ENCODE measurements at regions not wholly inside any gene's neighbourhood (a gene's known extent, or its start where the extent isn't known, plus 50 kb on each side); places are given as distances from the start of the nearest gene placed in this dataset.

GRCh38 chr11:116647305-116648080, 125.3 kb downstream of the BUD13 start:
- in situ Hi-C loops (cut with HindIII; ENCODE audit: low pct_unique_long_range_greater_than_20kb, low sequenced_read_pairs), result no loop called here

DNA sequence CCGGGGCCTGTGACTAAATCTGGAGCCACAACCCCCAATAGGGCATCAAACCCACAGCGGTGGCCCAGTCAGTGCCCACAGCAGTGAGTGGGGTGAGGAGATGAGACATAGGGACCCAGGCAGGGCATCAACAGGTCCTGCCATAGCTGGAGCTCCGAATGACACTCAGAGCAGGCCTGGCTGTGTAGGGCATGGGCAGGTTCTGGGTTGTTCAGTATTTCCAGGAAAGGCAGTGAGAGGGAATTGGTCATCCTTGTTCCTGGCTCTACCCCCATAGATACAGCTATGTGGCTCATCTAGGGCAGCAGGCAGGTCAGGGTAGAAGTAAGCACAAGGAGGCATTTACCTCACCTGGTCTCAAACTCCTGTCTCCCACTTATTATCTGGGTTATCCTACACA, 126.6 kb downstream of the BUD13 start:
- in situ Hi-C loops (cut with HindIII; ENCODE audit: low pct_unique_long_range_greater_than_20kb, low sequenced_read_pairs), result no loop called here
- no peak for DNase-seq (ENCODE audit: low read depth)

More at GRCh38 chr11:116647305-116648080, 125.3 kb downstream of the BUD13 start:
- no peak for DNase-seq (ENCODE audit: low read depth)

DNA sequence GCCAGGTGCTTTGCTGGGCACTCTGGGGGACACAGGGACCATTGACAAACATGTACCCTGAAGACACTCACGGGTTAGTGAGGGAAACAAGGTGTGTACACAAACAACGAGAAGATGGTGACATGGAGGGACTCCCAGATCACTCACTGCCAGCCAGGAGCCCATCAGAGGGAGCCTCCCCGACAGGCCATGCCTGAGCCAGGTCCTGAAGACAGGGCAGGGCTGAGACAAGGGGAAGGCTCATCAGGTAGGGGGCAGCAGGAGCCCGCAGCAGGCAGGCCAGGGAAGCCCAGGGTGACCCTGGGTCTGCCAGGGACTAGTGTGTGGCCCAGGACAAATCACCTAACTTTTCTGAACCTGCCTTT, 127.9 kb downstream of the BUD13 start:
- no peak for DNase-seq (ENCODE audit: low read depth)
- in situ Hi-C loops (cut with HindIII; ENCODE audit: low pct_unique_long_range_greater_than_20kb, low sequenced_read_pairs), result no loop called here

- in situ Hi-C loops (cut with HindIII; ENCODE audit: low pct_unique_long_range_greater_than_20kb, low sequenced_read_pairs), result no loop called here
- DNase-seq (ENCODE audit: low read depth), result no peak
Measured at GRCh38 chr11:116644201-116644940, 128.4 kb downstream of the BUD13 start.

DNA sequence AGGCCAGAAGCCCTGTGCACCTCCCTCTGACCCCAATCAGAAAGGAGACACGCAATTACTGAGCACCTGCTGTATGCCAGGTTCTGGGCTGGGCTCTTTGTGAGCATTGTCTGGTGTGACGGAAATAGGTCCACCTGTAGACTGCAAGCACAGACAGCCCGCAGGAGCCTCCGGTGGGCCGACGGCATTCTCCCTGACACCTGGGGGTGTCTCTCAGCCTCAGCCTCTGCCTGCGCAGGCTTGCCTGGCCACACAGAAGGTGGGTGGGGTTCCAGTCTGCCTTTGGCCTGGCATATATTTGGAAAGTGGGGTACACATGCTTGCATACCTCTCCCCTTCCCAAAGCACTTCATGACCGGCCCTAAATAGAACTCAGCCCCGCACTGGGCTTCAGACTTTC, 129.3 kb downstream of the BUD13 start:
- DNase-seq (ENCODE audit: low read depth), result no peak
- in situ Hi-C loops (cut with HindIII; ENCODE audit: low pct_unique_long_range_greater_than_20kb, low sequenced_read_pairs), result no loop called here

DNA sequence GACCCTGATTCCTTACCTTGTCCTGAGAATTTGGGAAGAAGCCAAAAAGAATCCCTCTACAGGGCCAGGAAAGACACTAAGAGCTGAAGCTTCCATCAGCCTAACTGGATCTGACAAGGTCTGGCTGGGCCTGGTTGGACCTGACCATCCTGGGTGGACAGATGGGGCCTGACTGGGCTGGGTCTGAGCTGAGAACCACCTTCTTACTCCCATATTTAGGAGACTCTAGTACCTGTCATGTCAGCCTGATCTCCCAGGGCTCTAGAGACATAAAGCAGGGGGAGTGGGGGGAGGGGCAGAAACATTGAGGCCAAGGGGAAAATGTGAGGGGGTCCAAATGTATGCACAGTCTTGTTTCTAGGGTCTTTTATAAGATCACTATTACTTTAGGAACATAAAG, 129.9 kb downstream of the BUD13 start:
- DNase-seq (ENCODE audit: low read depth), result no peak
- in situ Hi-C loops (cut with HindIII; ENCODE audit: low pct_unique_long_range_greater_than_20kb, low sequenced_read_pairs), result no loop called here

DNA sequence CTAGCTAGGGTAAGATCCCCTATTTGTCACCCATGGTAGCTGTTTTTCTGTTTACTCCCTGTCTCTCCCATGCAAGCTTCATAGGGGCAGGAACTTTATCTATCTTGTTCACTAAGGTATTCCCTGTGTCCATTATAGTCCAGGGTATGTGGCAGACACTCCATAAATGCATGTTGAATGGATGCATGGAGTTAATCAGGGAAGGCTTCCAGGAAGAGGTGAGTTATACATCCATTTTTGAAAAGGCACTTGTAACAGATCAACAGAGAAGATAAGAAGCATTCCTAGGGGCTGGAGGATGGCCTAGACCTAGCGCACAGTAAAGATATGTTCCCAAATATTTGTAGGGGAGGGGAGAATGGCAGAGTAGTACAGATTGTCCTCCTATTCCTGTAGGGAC, 130.3 kb downstream of the BUD13 start:
- in situ Hi-C loops (cut with HindIII; ENCODE audit: low pct_unique_long_range_greater_than_20kb, low sequenced_read_pairs), result no loop called here
- DNase-seq (ENCODE audit: low read depth), result no peak

- in situ Hi-C loops (cut with HindIII; ENCODE audit: low pct_unique_long_range_greater_than_20kb, low sequenced_read_pairs), result no loop called here
Measured at GRCh38 chr11:116641561-116642045, 131.2 kb downstream of the BUD13 start.

DNA sequence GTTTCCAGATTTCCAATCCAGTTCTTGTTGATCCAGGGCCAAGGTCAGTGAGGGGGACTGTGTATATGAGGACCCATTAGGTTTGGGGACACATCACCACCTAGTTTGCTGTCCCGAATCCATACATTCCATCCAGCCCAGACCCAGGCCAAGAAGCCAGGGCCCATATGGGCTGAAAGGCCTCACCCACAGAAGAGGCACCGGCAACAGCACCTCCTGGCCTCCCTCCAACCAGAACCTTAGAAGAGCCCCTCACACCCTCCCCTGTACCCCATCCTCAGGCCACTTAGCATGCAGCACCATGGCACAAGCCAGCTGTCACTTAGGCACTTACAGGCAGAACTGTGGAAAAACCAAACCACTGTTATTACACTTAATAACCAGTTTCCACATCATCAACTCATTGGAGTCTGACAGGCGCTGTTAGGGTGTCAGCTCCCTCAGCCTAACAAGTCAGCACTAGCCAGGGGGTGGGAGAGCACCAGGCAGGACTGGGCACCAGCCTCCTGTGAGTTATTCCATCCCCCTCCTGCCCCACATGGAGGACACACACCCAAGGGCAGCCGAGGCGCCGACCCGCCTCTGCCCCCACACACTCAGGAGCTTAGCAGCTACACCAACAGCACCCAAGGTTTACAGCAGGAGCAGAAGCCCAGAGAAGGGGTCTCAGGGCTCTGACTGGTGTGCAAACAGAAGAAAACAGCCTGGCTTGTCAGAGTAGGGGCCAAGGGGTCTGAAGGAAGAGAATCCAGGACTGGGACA, 132.0 kb downstream of the BUD13 start:
- in situ Hi-C loops (cut with HindIII; ENCODE audit: low pct_unique_long_range_greater_than_20kb, low sequenced_read_pairs), result no loop called here
- DNase-seq (ENCODE audit: low read depth), result no peak

More at GRCh38 chr11:116641561-116642045, 131.2 kb downstream of the BUD13 start:
- DNase-seq (ENCODE audit: low read depth), result peak; percentile 1

- no peak for DNase-seq (ENCODE audit: low read depth)
- in situ Hi-C loops (cut with HindIII; ENCODE audit: low pct_unique_long_range_greater_than_20kb, low sequenced_read_pairs), result no loop called here
Measured at GRCh38 chr11:116638463-116638862, 134.3 kb downstream of the BUD13 start.

DNA sequence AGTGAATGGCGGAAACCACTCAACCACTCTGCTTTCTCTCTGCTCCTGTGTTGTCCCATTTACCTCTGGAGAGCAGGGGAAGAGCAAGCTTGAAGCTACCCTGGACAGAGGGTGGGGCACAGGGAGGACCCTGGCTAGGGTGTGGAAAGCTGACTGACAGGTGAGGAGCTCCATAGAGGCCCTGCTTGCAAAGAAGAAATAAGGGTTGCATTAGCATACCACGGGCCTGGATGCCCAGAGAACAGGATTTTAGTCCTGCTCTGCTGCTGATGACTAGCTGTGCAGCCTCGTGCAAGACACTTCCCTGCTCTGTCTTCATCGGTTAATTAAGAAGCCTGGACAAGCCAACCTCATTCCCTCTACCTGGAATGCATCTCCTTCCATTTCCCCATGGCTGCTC, 135.0 kb downstream of the BUD13 start:
- DNase-seq (ENCODE audit: low read depth), result no peak
- in situ Hi-C loops (cut with HindIII; ENCODE audit: low pct_unique_long_range_greater_than_20kb, low sequenced_read_pairs), result no loop called here

DNA sequence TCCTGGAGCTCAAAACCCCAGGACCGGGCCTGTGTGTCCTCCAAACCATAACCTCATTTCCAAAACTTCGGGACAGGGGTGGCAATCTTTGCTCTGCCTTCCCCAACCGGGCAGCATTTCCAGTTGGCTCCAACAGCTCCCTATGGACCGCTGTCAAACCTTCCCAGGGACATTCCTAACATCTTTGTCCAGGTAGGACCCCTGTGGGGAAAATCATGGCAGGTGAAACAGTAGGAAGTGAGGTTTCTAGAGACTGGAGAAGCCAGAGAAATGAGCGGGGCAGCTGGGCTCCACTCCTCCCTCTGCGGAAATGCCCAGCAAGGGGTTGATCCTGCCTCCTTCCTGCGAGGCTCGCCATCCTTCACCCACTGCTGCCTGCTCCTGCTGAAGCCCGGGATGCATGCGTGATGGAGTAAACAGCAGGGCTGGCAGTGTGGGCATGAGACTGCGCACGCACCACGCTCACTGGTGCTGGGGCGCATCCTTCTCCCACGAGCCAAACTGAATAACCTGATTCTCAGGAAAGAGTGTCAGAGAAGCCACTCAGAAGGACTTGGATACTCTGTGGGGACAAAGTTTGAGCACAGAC, 136.4 kb downstream of the BUD13 start:
- in situ Hi-C loops (cut with HindIII; ENCODE audit: low pct_unique_long_range_greater_than_20kb, low sequenced_read_pairs), result no loop called here
- no peak for DNase-seq (ENCODE audit: low read depth)

- DNase-seq (ENCODE audit: low read depth), result no peak
- in situ Hi-C loops (cut with HindIII; ENCODE audit: low pct_unique_long_range_greater_than_20kb, low sequenced_read_pairs), result no loop called here
Measured at GRCh38 chr11:116631201-116631600, 141.6 kb downstream of the BUD13 start.

- no peak for DNase-seq (ENCODE audit: low read depth)
- in situ Hi-C loops (cut with HindIII; ENCODE audit: low pct_unique_long_range_greater_than_20kb, low sequenced_read_pairs), result no loop called here
Measured at GRCh38 chr11:116618461-116618860, 154.3 kb downstream of the BUD13 start.

- no peak for DNase-seq (ENCODE audit: low read depth)
- in situ Hi-C loops (cut with HindIII; ENCODE audit: low pct_unique_long_range_greater_than_20kb, low sequenced_read_pairs), result no loop called here
Measured at GRCh38 chr11:116615211-116615865, 157.4 kb downstream of the BUD13 start.

DNA sequence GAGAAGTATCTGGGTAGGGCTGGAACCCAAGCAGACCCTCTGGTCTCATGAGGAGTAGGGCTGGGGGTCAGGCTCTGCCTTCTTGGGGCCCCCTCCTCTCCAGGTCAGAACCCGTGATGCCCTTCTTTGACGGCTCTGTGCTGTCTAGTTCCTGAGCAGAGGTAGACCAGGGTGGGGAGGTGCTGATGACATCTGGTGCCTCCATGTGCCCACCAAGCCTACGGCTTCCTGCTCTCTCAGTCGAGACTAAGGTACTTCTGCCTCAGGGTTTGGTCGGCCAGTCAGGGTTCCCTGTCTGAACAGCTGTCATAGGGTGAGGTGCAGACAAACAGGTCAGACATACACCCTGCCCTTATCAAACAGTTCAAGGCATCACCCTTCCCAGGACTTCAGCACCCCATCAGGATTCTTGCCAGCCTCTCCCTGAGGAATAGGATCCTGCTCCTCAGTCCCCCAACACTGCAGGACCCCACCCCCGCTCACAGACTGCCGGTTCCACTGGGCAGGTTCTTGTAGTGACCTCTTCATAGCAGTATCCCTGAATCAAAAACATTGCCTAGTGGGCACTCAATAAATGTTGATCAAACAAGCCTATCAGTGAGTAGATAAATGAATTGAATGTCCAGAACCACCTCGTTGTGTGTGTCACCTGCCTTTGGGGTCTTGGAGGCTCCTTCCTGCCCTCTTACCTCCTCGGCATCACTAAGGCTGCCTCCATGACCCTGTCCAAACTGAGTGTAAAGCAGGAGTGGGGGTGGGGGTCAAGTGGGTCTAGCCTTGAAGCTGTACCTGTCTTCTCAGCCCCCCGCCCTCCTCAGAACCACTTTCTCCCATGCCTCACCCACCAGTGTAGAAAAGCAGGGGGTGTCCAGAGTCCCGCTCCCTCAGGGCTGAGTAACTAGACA, 158.2 kb downstream of the BUD13 start:
- in situ Hi-C loops (cut with HindIII; ENCODE audit: low pct_unique_long_range_greater_than_20kb, low sequenced_read_pairs), result no loop called here
- no peak for DNase-seq (ENCODE audit: low read depth)

DNA sequence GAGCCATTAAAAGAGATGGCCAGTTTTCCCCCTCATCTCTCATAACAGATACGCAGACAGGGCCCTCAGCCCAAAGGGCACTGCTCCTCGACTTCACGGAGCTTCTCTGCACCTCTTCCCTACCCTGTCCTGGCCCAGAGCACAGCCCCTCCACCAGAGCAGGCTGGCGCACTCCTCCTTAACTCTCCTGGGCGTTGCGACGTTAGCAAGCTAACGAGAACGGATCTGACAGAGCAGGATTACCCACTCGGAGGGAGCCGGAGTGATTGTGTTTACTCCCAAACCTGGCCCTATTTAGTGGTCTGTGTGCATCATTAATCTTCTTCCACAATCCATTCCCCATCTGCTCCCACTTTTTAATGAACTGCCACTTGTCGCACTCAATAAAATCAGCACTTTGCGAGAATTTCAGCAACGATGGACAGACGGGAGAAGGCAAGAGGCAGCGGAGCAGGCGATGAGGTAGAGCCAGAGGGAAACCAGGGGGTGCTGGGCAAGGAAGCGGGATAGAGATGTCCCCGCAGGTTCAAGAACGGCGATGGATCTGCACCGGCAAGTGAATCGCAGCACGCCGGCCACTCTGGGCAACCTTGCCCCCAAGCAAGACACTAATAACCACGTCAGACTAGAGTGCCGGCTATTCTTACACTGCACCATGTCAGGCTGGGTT, 159.4 kb downstream of the BUD13 start:
- in situ Hi-C loops (cut with HindIII; ENCODE audit: low pct_unique_long_range_greater_than_20kb, low sequenced_read_pairs), result no loop called here
- no peak for DNase-seq (ENCODE audit: low read depth)

All from Caki2 (cell line).